A549 (cell line): ENCODE measurements at regions not wholly inside any gene's neighbourhood (a gene's known extent, or its start where the extent isn't known, plus 50 kb on each side); places are given as distances from the start of the nearest gene placed in this dataset.

Experiments used
- JUN ChIP-seq, 2 experiments: fragments of >200 bp; sonication (Bioruptor Twin); formaldehyde crosslinking; IDR thresholded peaks; 2 replicates in 1 of 2; 3 replicates in 1 of 2; pipeline ENCODE4 v1.6.1; 2016 to 2017
- KDM5A ChIP-seq: fragments of 200-600 bp; sonication (generic); IDR thresholded peaks from 2 replicates; pipeline ENCODE4 v1.6.1; 2016; ENCODE audit warnings: antibody characterized with exemption, mild to moderate bottlenecking
- RNF2 ChIP-seq: fragments of 200-600 bp; sonication (generic); IDR thresholded peaks from 2 replicates; pipeline ENCODE4 v1.6.1; 2016; ENCODE audit warnings: low read depth, mild to moderate bottlenecking, antibody characterized with exemption, moderate library complexity, borderline replicate concordance

DNA sequence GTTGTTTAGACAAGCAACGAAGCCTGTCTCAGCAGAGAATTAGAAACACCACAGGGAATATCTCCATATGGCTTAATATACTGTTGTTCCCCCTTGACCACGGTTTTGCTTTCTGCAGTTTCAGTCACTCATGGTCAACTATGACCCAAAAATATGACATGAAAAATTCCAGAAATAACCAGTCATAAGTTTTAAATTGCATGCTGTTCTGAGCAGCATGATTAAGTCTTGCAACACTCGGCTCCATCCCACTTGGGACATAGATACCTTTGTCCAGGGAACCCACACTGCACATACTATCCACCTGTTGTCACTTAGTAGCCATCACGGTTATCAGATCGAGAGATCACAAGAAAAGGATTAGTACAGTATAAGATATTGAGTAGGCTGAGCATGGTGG, 60.7 kb upstream of the FOXK1 start:
- TF ChIP-seq KDM5A (no peak), JUN (IDR thresholded peaks at IDR 0.05) (no peak), RNF2 (no peak)
